HG02623 (cell line): ENCODE measurements at regions not wholly inside any gene's neighbourhood (a gene's known extent, or its start where the extent isn't known, plus 50 kb on each side); places are given as distances from the start of the nearest gene placed in this dataset.
"Not testable (repeated sequence)": the region's sequence is repeated elsewhere in the genome, so short reads cannot be mapped to it uniquely, and the experiment has no call there.

Experiments
- ATAC-seq: cut with Tn5 transposase; IDR thresholded peaks from one replicate; pipeline ENCODE4 v1.9.1; 2021; ENCODE audit warnings: moderate library complexity; ENCODE audit not compliant: unreplicated experiment

- ATAC-seq, result no peak
These were observed 1426.6 kb downstream of the GRIK2 start for GRCh38 chr6:102820098-102820497.

GRCh38 chr6:102815207-102815606, 1421.7 kb downstream of the GRIK2 start:
- no peak for ATAC-seq

GRCh38 chr6:102813489-102814275, 1420.2 kb downstream of the GRIK2 start:
- no peak for ATAC-seq

- ATAC-seq, result no peak
These were observed 1418.7 kb downstream of the GRIK2 start for GRCh38 chr6:102812242-102812641.

- ATAC-seq, result not testable (repeated sequence)
These were observed 1415.5 kb downstream of the GRIK2 start for GRCh38 chr6:102808944-102809505.

- ATAC-seq, result no peak
These were observed 1405.5 kb downstream of the GRIK2 start for GRCh38 chr6:102799051-102799450.

- no peak for ATAC-seq
These were observed 1405.1 kb downstream of the GRIK2 start for GRCh38 chr6:102798636-102799035.

GRCh38 chr6:102793752-102794151, 1400.2 kb downstream of the GRIK2 start:
- ATAC-seq, result no peak

GRCh38 chr6:102774326-102774725, 1380.8 kb downstream of the GRIK2 start:
- ATAC-seq, result no peak

GRCh38 chr6:102773636-102774035, 1380.1 kb downstream of the GRIK2 start:
- no peak for ATAC-seq

GRCh38 chr6:102766963-102767362, 1373.5 kb downstream of the GRIK2 start:
- no peak for ATAC-seq

GRCh38 chr6:102764317-102764716, 1370.8 kb downstream of the GRIK2 start:
- no peak for ATAC-seq

GRCh38 chr6:102763891-102764290, 1370.4 kb downstream of the GRIK2 start:
- ATAC-seq, result no peak

GRCh38 chr6:102761872-102762271, 1368.4 kb downstream of the GRIK2 start:
- ATAC-seq, result no peak

GRCh38 chr6:102759415-102759814, 1365.9 kb downstream of the GRIK2 start:
- ATAC-seq, result no peak

GRCh38 chr6:102758536-102758935, 1365.0 kb downstream of the GRIK2 start:
- not testable (repeated sequence) for ATAC-seq

- ATAC-seq, result no peak
These were observed 1355.9 kb downstream of the GRIK2 start for GRCh38 chr6:102749210-102749971.

GRCh38 chr6:102746941-102747340, 1353.4 kb downstream of the GRIK2 start:
- ATAC-seq, result no peak

GRCh38 chr6:102742754-102743356, 1349.3 kb downstream of the GRIK2 start:
- ATAC-seq, result no peak

GRCh38 chr6:102742028-102742427, 1348.5 kb downstream of the GRIK2 start:
- ATAC-seq, result no peak

GRCh38 chr6:102736941-102737368, 1343.4 kb downstream of the GRIK2 start:
- ATAC-seq, result no peak
